ENCODE measurements at regions not wholly inside any gene's neighbourhood (a gene's known extent, or its start where the extent isn't known, plus 50 kb on each side); places are given as distances from the start of the nearest gene placed in this dataset.

GRCh38 chr4:124265701-124266100 lies 446.8 kb downstream of the ANKRD50 start:
- no peak overlapping the region for H3K23ac ChIP-seq (ENCODE audit: low read depth, low read length, poor library complexity)
- no CpG with 5 or more reads among the region's 1 CpG for WGBS, 2 donors (ENCODE audit: extremely low coverage in 2 of 2, insufficient read length in 2 of 2, insufficient replicate concordance in 1 of 2)
- no peak overlapping the region for H2BK5ac ChIP-seq (ENCODE audit: low read length)
- H2BK120ac ChIP-seq (ENCODE audit: low read depth, low read length): no peak overlapping the region
- no peak overlapping the region for H2AK5ac ChIP-seq (ENCODE audit: low read depth, low read length)
- H4K91ac ChIP-seq (ENCODE audit: low read depth, low read length, poor library complexity): no peak overlapping the region
- no peak overlapping the region for H3K4ac ChIP-seq (ENCODE audit: low read length)
- H3K14ac ChIP-seq (ENCODE audit: low read length): no peak overlapping the region
- no peak overlapping the region for H3K27ac ChIP-seq (replicated peaks; ENCODE audit: low read length)
- no peak for DNase-seq (ENCODE audit: low spot score)
- no peak overlapping the region for H3K9ac ChIP-seq (ENCODE audit: low read depth, low read length, poor library complexity)
- H3K18ac ChIP-seq (ENCODE audit: low read length): no peak overlapping the region
- no peak overlapping the region for H4K8ac ChIP-seq (ENCODE audit: low read depth, low read length)
- H2BK15ac ChIP-seq (ENCODE audit: low read length): no peak overlapping the region
- H3K36me3 ChIP-seq (replicated peaks in 1 of 2; ENCODE audit: control insufficient read depth in 2 of 2, insufficient read depth in 2 of 2, low read length in 2 of 2): no peaks in the 10 kb centered on the region
- no peak overlapping the region for H2BK12ac ChIP-seq (ENCODE audit: low read length)
- no peak overlapping the region for H2AFZ ChIP-seq (ENCODE audit: low read length)
- H3K4me2 ChIP-seq (ENCODE audit: insufficient read depth, low read length, poor library complexity, severe bottlenecking): no peak overlapping the region
- H3K79me1 ChIP-seq (ENCODE audit: low read depth, low read length): no peaks in the 10 kb centered on the region
- no peaks in the 10 kb centered on the region for H3K27me3 ChIP-seq (ENCODE audit: control insufficient read depth in 3 of 3, insufficient read depth in 3 of 3, low read depth in 1 of 3, low read length in 3 of 3)
- no peaks in the 10 kb centered on the region for H3K9me3 ChIP-seq (replicated peaks in 1 of 2; ENCODE audit: control insufficient read depth in 2 of 2, insufficient read depth in 1 of 2, low read depth in 1 of 2, low read length in 2 of 2)
- no peak overlapping the region for H3K4me3 ChIP-seq (ENCODE audit: low read length in 2 of 2)
- peaks cover 0 to 2% of the 10 kb centered on the region in 2 donors for H3K4me1 ChIP-seq (ENCODE audit: control insufficient read depth in 2 of 2, insufficient read depth in 1 of 2, low read depth in 1 of 2, low read length in 2 of 2)

GRCh38 chr4:124266721-124267120 lies 445.8 kb downstream of the ANKRD50 start:
- H3K27ac ChIP-seq (replicated peaks; ENCODE audit: low read length): no peak overlapping the region
- H3K14ac ChIP-seq (ENCODE audit: low read length): no peak overlapping the region
- no peak overlapping the region for H2AK5ac ChIP-seq (ENCODE audit: low read depth, low read length)

GRCh38 chr4:124276461-124276860 lies 436.1 kb downstream of the ANKRD50 start:
- H3K27me3 ChIP-seq (ENCODE audit: control insufficient read depth in 3 of 3, insufficient read depth in 3 of 3, low read depth in 1 of 3, low read length in 3 of 3): no peaks in the 10 kb centered on the region
- no peak overlapping the region for H4K8ac ChIP-seq (ENCODE audit: low read depth, low read length)
- no peak overlapping the region for H2AFZ ChIP-seq (ENCODE audit: low read length)
- H3K4me2 ChIP-seq (ENCODE audit: insufficient read depth, low read length, poor library complexity, severe bottlenecking): no peak overlapping the region
- H3K23ac ChIP-seq (ENCODE audit: low read depth, low read length, poor library complexity): no peak overlapping the region
- DNase-seq (ENCODE audit: low spot score): no peak
- H3K4me3 ChIP-seq (ENCODE audit: low read length in 2 of 2): no peak overlapping the region
- no peaks in the 10 kb centered on the region for H3K4me1 ChIP-seq (ENCODE audit: control insufficient read depth in 2 of 2, insufficient read depth in 1 of 2, low read depth in 1 of 2, low read length in 2 of 2)
- no peak overlapping the region for H3K18ac ChIP-seq (ENCODE audit: low read length)
- H2BK15ac ChIP-seq (ENCODE audit: low read length): no peak overlapping the region
- H3K36me3 ChIP-seq (replicated peaks in 1 of 2; ENCODE audit: control insufficient read depth in 2 of 2, insufficient read depth in 2 of 2, low read length in 2 of 2): no peaks in the 10 kb centered on the region
- no peak overlapping the region for H3K9ac ChIP-seq (ENCODE audit: low read depth, low read length, poor library complexity)
- H4K91ac ChIP-seq (ENCODE audit: low read depth, low read length, poor library complexity): no peak overlapping the region
- H2BK120ac ChIP-seq (ENCODE audit: low read depth, low read length): no peak overlapping the region
- H2BK12ac ChIP-seq (ENCODE audit: low read length): no peak overlapping the region
- H3K9me3 ChIP-seq (replicated peaks in 1 of 2; ENCODE audit: control insufficient read depth in 2 of 2, insufficient read depth in 1 of 2, low read depth in 1 of 2, low read length in 2 of 2): peaks cover 0 to 2% of the 10 kb centered on the region in 2 donors
- no peak overlapping the region for H2AK5ac ChIP-seq (ENCODE audit: low read depth, low read length)
- H3K27ac ChIP-seq (replicated peaks; ENCODE audit: low read length): no peak overlapping the region
- H3K79me1 ChIP-seq (ENCODE audit: low read depth, low read length): no peaks in the 10 kb centered on the region
- no peak overlapping the region for H3K4ac ChIP-seq (ENCODE audit: low read length)
- H3K14ac ChIP-seq (ENCODE audit: low read length): no peak overlapping the region
- H2BK5ac ChIP-seq (ENCODE audit: low read length): no peak overlapping the region

More at GRCh38 chr4:124266721-124267120, 445.8 kb downstream of the ANKRD50 start:
- Histone ChIP-seq H3K18ac (ENCODE audit: low read length) (no peak overlapping the region), H3K4me2 (ENCODE audit: insufficient read depth, low read length, poor library complexity, severe bottlenecking) (no peak overlapping the region), H3K4me1 (ENCODE audit: control insufficient read depth in 2 of 2, insufficient read depth in 1 of 2, low read depth in 1 of 2, low read length in 2 of 2) (peaks cover 0 to 2% of the 10 kb centered on the region in 2 donors), H2BK5ac (ENCODE audit: low read length) (no peak overlapping the region), H3K27me3 (ENCODE audit: control insufficient read depth in 3 of 3, insufficient read depth in 3 of 3, low read depth in 1 of 3, low read length in 3 of 3) (no peaks in the 10 kb centered on the region), H2BK15ac (ENCODE audit: low read length) (no peak overlapping the region), H3K9ac (ENCODE audit: low read depth, low read length, poor library complexity) (no peak overlapping the region), H2BK12ac (ENCODE audit: low read length) (no peak overlapping the region), H4K8ac (ENCODE audit: low read depth, low read length) (no peak overlapping the region), H2AFZ (ENCODE audit: low read length) (no peak overlapping the region), H3K36me3 (replicated peaks in 1 of 2; ENCODE audit: control insufficient read depth in 2 of 2, insufficient read depth in 2 of 2, low read length in 2 of 2) (no peaks in the 10 kb centered on the region), H3K79me1 (ENCODE audit: low read depth, low read length) (no peaks in the 10 kb centered on the region), H2BK120ac (ENCODE audit: low read depth, low read length) (no peak overlapping the region), H3K4ac (ENCODE audit: low read length) (no peak overlapping the region), H3K9me3 (replicated peaks in 1 of 2; ENCODE audit: control insufficient read depth in 2 of 2, insufficient read depth in 1 of 2, low read depth in 1 of 2, low read length in 2 of 2) (no peaks in the 10 kb centered on the region), H4K91ac (ENCODE audit: low read depth, low read length, poor library complexity) (no peak overlapping the region), H3K23ac (ENCODE audit: low read depth, low read length, poor library complexity) (no peak overlapping the region), H3K4me3 (ENCODE audit: low read length in 2 of 2) (no peak overlapping the region)
- no peak for DNase-seq (ENCODE audit: low spot score)
- WGBS, 2 donors (ENCODE audit: extremely low coverage in 2 of 2, insufficient read length in 2 of 2, insufficient replicate concordance in 1 of 2): no CpG with 5 or more reads among the region's 3 CpGs

GRCh38 chr4:124277691-124278090 lies 434.8 kb downstream of the ANKRD50 start:
- Histone ChIP-seq H3K9me3 (replicated peaks in 1 of 2; ENCODE audit: control insufficient read depth in 2 of 2, insufficient read depth in 1 of 2, low read depth in 1 of 2, low read length in 2 of 2) (peaks cover 0 to 2% of the 10 kb centered on the region in 2 donors), H2BK12ac (ENCODE audit: low read length) (no peak overlapping the region), H3K9ac (ENCODE audit: low read depth, low read length, poor library complexity) (no peak overlapping the region), H2BK5ac (ENCODE audit: low read length) (no peak overlapping the region), H3K4ac (ENCODE audit: low read length) (no peak overlapping the region), H3K4me3 (ENCODE audit: low read length in 2 of 2) (no peak overlapping the region), H4K8ac (ENCODE audit: low read depth, low read length) (no peak overlapping the region), H2AFZ (ENCODE audit: low read length) (no peak overlapping the region), H4K91ac (ENCODE audit: low read depth, low read length, poor library complexity) (no peak overlapping the region), H2BK15ac (ENCODE audit: low read length) (no peak overlapping the region), H3K4me2 (ENCODE audit: insufficient read depth, low read length, poor library complexity, severe bottlenecking) (no peak overlapping the region), H3K36me3 (replicated peaks in 1 of 2; ENCODE audit: control insufficient read depth in 2 of 2, insufficient read depth in 2 of 2, low read length in 2 of 2) (no peaks in the 10 kb centered on the region), H2BK120ac (ENCODE audit: low read depth, low read length) (no peak overlapping the region), H3K18ac (ENCODE audit: low read length) (no peak overlapping the region), H3K23ac (ENCODE audit: low read depth, low read length, poor library complexity) (no peak overlapping the region), H3K14ac (ENCODE audit: low read length) (no peak overlapping the region), H3K27me3 (ENCODE audit: control insufficient read depth in 3 of 3, insufficient read depth in 3 of 3, low read depth in 1 of 3, low read length in 3 of 3) (no peaks in the 10 kb centered on the region), H3K79me1 (ENCODE audit: low read depth, low read length) (no peaks in the 10 kb centered on the region), H2AK5ac (ENCODE audit: low read depth, low read length) (no peak overlapping the region), H3K27ac (replicated peaks; ENCODE audit: low read length) (no peak overlapping the region), H3K4me1 (ENCODE audit: control insufficient read depth in 2 of 2, insufficient read depth in 1 of 2, low read depth in 1 of 2, low read length in 2 of 2) (no peaks in the 10 kb centered on the region)
- no peak for DNase-seq (ENCODE audit: low spot score)
- no CpG with 5 or more reads among the region's 2 CpGs for WGBS, 2 donors (ENCODE audit: extremely low coverage in 2 of 2, insufficient read length in 2 of 2, insufficient replicate concordance in 1 of 2)
